ENCODE measurements at regions not wholly inside any gene's neighbourhood (a gene's known extent, or its start where the extent isn't known, plus 50 kb on each side); places are given as distances from the start of the nearest gene placed in this dataset.

GRCh38 chr5:97657239-97657638 lies 474.2 kb upstream of the RIOK2 start:
- CTCF ChIA-PET: no interaction called here
- no peak overlapping the region for H3K4me3 ChIP-seq (ENCODE audit: low read length)
- Mint-ChIP-seq H3K27ac (no peak overlapping the region), H3K9me3 (no peaks in the 10 kb centered on the region), H3K4me1 (ENCODE audit: low read depth) (no peaks in the 10 kb centered on the region), H3K27me3 (no peaks in the 10 kb centered on the region), H3K36me3 (ENCODE audit: low read depth) (no peaks in the 10 kb centered on the region), H3K4me3 (no peak overlapping the region)
- no peak for TF ChIP-seq CTCF (IDR thresholded peaks at IDR 0.05)
- ATAC-seq (ENCODE audit: poor library complexity): no peak
- DNase-seq: no peak
- H3K27ac ChIP-seq (ENCODE audit: low read depth in 1 of 2, low read length in 2 of 2): no peak overlapping the region
- no peaks in the 10 kb centered on the region for H3K36me3 ChIP-seq (ENCODE audit: insufficient read depth, low read length)
- H3K27me3 ChIP-seq (ENCODE audit: control insufficient read depth in 1 of 2, insufficient read depth in 2 of 2, low read length in 2 of 2): no peaks in the 10 kb centered on the region
- peaks cover 0 to 3% of the 10 kb centered on the region in 2 experiments for H3K9me3 ChIP-seq (ENCODE audit: control insufficient read depth in 1 of 2, insufficient read depth in 1 of 2, low read length in 2 of 2)
- POLR2A ChIA-PET: no interaction called here
- H3K4me1 ChIP-seq (ENCODE audit: insufficient read depth, low read length): no peaks in the 10 kb centered on the region
- intact Hi-C loops (cut with DNase I, micrococcal nuclease): no loop called here

- ChIA-PET CTCF (no interaction called here), POLR2A (no interaction called here)
- intact Hi-C loops (cut with DNase I, micrococcal nuclease): no loop called here
- Mint-ChIP-seq H3K36me3 (ENCODE audit: low read depth) (no peaks in the 10 kb centered on the region), H3K9me3 (no peaks in the 10 kb centered on the region), H3K4me1 (ENCODE audit: low read depth) (no peaks in the 10 kb centered on the region), H3K27me3 (no peaks in the 10 kb centered on the region), H3K27ac (no peak overlapping the region), H3K4me3 (no peak overlapping the region)
- Histone ChIP-seq H3K9me3 (ENCODE audit: control insufficient read depth in 1 of 2, insufficient read depth in 1 of 2, low read length in 2 of 2) (peaks cover 0 to 3% of the 10 kb centered on the region in 2 experiments), H3K36me3 (ENCODE audit: insufficient read depth, low read length) (no peaks in the 10 kb centered on the region), H3K4me1 (ENCODE audit: insufficient read depth, low read length) (no peaks in the 10 kb centered on the region), H3K4me3 (ENCODE audit: low read length) (no peak overlapping the region), H3K27ac (ENCODE audit: low read depth in 1 of 2, low read length in 2 of 2) (no peak overlapping the region), H3K27me3 (ENCODE audit: control insufficient read depth in 1 of 2, insufficient read depth in 2 of 2, low read length in 2 of 2) (no peaks in the 10 kb centered on the region)
- DNase-seq (no peak), ATAC-seq (ENCODE audit: poor library complexity) (no peak)
- no peak for TF ChIP-seq CTCF (IDR thresholded peaks at IDR 0.05)
These were observed 475.3 kb upstream of the RIOK2 start for GRCh38 chr5:97658116-97658900.

DNA sequence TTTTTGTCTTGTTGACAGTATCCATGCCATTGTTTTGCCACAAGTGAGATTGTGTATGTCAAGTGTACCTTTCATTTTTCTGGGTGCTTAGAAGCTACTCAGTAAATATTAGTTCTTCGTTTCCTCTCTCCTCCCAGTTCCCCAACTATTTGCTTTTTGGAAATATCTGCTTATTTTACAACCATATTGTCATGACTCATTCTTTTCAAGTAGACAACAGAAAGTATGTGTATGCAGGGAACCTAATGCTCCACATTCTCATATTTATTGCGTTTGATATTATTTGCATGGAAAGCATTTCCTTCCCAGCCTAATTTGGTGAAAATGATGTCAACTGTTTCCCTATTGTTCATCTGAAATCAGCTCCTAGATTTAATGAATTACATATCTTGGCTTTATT lies 483.7 kb upstream of the RIOK2 start:
- H3K4me3 ChIP-seq (ENCODE audit: low read length): no peak overlapping the region
- H3K27ac ChIP-seq (ENCODE audit: low read depth in 1 of 2, low read length in 2 of 2): no peak overlapping the region
- no peak for ATAC-seq (ENCODE audit: poor library complexity)
- DNase-seq: no peak
- Mint-ChIP-seq H3K27me3 (no peaks in the 10 kb centered on the region), H3K4me3 (no peak overlapping the region), H3K27ac (no peak overlapping the region), H3K36me3 (ENCODE audit: low read depth) (no peaks in the 10 kb centered on the region), H3K9me3 (no peaks in the 10 kb centered on the region), H3K4me1 (ENCODE audit: low read depth) (no peaks in the 10 kb centered on the region)
- H3K36me3 ChIP-seq (ENCODE audit: insufficient read depth, low read length): no peaks in the 10 kb centered on the region
- TF ChIP-seq CTCF (IDR thresholded peaks at IDR 0.05): no peak
- intact Hi-C loops (cut with DNase I, micrococcal nuclease): no loop called here
- POLR2A ChIA-PET: no interaction called here
- no peaks in the 10 kb centered on the region for H3K4me1 ChIP-seq (ENCODE audit: insufficient read depth, low read length)
- CTCF ChIA-PET: no interaction called here
- no peaks in the 10 kb centered on the region for H3K27me3 ChIP-seq (ENCODE audit: control insufficient read depth in 1 of 2, insufficient read depth in 2 of 2, low read length in 2 of 2)
- H3K9me3 ChIP-seq (ENCODE audit: control insufficient read depth in 1 of 2, insufficient read depth in 1 of 2, low read length in 2 of 2): no peaks in the 10 kb centered on the region
